OCI-M2 (cell line): ENCODE measurements at regions not wholly inside any gene's neighbourhood (a gene's known extent, or its start where the extent isn't known, plus 50 kb on each side); places are given as distances from the start of the nearest gene placed in this dataset.

Experiments
- DNase-seq: peaks from one replicate; lab custom pipeline; 2025; ENCODE audit not compliant: unreplicated experiment; lab: John Stamatoyannopoulos, UW

GRCh38 chr6:21949211-21949801 lies 347.5 kb downstream of the PRL start:
- no peak for DNase-seq

GRCh38 chr6:21952367-21952766 lies 344.5 kb downstream of the PRL start:
- no peak for DNase-seq

- no peak for DNase-seq
Observed at GRCh38 chr6:21953831-21954801, 342.7 kb downstream of the PRL start.

- no peak for DNase-seq
Observed at GRCh38 chr6:21955053-21955595, 341.7 kb downstream of the PRL start.

GRCh38 chr6:21955951-21956350 lies 340.9 kb downstream of the PRL start:
- no peak for DNase-seq

- DNase-seq: no peak
Observed at GRCh38 chr6:21958428-21958827, 338.4 kb downstream of the PRL start.

- DNase-seq: no peak
Observed at GRCh38 chr6:21961226-21961625, 335.6 kb downstream of the PRL start.

GRCh38 chr6:21965016-21965415 lies 331.8 kb downstream of the PRL start:
- DNase-seq: no peak

- no peak for DNase-seq
Observed at GRCh38 chr6:21965953-21966539, 330.8 kb downstream of the PRL start.

GRCh38 chr6:21967056-21967974 lies 329.5 kb downstream of the PRL start:
- no peak for DNase-seq

- no peak for DNase-seq
Observed at GRCh38 chr6:21968411-21968810, 328.4 kb downstream of the PRL start.

- no peak for DNase-seq
Observed at GRCh38 chr6:21969192-21969591, 327.6 kb downstream of the PRL start.

- no peak for DNase-seq
Observed at GRCh38 chr6:21970569-21971300, 326.1 kb downstream of the PRL start.

- no peak for DNase-seq
Observed at GRCh38 chr6:21971541-21971940, 325.3 kb downstream of the PRL start.

GRCh38 chr6:21972516-21972915 lies 324.3 kb downstream of the PRL start:
- DNase-seq: no peak

- no peak for DNase-seq
Observed at GRCh38 chr6:21977346-21977745, 319.5 kb downstream of the PRL start.

- no peak for DNase-seq
Observed at GRCh38 chr6:21981235-21981833, 315.5 kb downstream of the PRL start.

GRCh38 chr6:21984135-21984534 lies 312.7 kb downstream of the PRL start:
- DNase-seq: no peak

- DNase-seq: no peak
Observed at GRCh38 chr6:21984561-21984960, 312.3 kb downstream of the PRL start.

- no peak for DNase-seq
Observed at GRCh38 chr6:21985904-21986303, 310.9 kb downstream of the PRL start.
